ENCODE measurements at regions not wholly inside any gene's neighbourhood (a gene's known extent, or its start where the extent isn't known, plus 50 kb on each side); places are given as distances from the start of the nearest gene placed in this dataset.

DNA sequence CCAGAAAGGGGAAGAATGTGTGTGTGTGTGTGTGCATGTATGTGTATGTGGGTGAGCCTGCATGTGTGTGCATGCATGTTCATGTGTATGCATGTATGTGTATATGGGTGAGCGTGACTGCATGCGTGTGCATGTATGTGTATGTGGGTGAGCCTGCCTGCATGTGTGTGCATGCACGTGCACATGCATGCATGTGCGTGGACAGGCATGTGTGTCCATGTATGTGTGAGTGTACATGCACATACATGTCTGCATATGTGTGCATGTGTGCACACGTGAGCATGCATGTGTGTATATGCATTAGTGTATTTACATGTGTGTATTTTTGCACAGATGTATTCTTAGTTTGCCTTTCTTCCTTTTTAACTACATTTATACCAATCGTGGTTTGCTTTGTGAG is 601.5 kb downstream of the QKI start:
- DNase-seq: no peak

GRCh38 chr6:164015088-164015484 is 600.6 kb downstream of the QKI start:
- no peak for DNase-seq

DNA sequence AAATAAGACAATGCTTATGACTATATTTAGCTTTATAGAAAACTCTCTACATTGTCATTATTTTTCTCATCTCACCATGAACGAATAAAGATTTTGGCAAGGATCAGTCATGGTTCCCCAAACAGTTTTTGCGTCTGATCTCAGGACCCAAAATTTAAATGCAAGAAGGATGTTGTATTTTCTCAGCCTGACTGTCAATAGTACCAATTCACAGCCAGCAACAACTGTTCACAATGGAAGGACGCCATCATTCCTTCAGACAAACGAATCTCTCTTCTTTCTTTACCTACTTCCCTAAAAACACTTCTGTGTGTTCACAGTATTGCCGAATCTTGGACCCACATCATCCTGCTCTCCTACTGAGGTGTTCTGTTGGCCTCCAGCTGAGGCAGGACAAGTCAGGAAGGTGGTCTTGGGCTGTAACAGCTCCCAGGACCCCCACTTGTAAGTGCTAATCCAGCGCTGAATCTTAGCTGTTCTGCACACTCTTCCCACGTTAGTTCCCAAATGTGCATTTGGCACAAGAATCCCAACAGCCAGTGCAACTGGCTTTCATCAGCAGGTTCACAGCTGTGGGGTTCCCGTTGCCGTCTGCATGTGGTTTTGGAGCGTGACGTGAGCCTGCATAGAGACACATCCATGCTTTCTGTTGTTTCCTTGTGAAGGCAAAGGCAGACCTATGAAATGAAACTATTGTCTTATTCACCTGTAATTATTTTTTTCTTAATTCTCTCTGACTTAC is 600.0 kb downstream of the QKI start:
- no peak for DNase-seq

DNA sequence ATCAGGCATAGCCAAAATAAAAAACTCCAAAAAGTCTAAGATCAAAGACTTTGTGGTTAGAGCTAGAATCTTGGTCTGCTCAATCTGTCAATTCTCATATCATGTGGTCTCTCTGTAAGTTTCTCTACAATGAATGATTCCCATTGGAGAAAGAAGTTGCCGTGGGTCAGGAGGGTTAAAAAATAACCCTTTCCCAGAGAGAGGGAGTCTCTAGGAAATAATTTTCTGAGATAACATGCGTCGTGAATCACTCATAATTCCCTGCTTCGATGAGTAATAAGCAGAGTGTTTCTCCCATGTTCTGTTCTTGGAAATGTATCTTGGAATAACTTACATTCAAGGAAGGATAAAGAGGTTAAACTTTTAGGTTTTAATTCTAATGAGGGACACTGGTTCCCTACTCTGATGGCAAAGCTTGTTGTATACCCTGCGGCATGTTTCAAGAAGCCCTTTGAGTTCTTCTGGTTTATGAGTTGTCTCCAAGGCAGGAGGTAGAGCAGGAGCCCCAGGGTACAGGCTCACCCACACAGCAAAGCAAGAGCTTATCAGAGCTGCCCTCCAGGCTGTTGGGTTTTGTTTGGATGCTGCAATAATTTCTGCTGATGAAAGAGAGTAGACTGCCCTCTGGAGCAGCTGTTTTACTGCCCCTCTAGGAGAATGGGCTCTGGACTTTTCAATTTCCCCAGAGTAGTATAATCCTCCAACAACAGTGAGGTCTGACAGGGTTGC is 599.1 kb downstream of the QKI start:
- no peak for DNase-seq

GRCh38 chr6:164011321-164011720 is 596.8 kb downstream of the QKI start:
- no peak for DNase-seq

DNA sequence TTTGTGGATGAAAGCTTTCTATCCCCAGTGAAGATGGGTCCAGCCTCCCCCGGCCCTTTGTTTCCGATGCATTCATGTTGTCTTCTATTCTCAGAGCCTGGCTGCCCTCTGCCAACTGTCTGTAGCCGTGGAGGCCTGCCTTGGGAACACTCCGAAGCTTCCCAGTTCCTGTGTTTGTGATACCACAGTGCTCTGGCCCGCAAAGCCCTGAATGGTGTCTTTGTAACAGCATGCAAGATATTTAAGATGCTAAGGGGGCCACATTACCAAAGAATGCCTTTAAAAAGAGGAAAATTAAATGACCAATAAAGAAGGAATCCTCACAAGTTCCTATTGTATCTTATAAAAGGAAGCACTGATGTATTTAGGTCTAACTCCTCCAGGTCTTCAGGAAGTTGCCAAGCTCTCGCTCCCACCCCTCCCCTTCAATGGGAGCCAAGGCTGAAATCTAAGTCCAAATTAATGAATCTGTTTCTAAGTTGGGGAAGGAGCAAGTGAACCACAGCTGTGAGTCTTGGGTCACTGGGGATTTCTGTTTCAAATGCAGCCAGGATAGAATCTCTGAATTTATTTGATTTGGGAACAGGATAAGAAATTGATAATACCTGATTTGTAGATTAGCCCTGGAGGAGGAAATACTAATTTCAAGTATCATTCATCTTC is 596.1 kb downstream of the QKI start:
- no peak for DNase-seq

GRCh38 chr6:164008902-164009301 is 594.4 kb downstream of the QKI start:
- DNase-seq: no peak

DNA sequence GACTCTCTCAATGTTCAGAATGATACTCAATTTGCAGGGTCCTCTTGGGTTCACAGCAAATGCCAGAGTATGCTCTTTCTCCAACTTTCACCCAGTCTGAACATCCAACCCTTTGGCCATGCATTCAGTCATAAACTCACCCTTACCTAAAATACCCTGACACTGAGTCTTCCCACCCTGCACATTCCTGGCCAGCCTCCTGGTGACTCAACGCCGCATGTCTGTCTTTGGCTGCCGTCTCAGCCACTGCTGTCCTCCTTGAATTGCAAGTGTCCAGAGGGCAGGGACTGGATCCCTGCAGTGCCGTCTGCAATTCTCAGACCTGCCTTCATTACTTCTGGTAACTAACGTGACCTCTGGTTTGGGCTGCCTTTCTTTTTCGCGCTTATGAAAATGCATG is 593.4 kb downstream of the QKI start:
- DNase-seq: no peak

- DNase-seq: no peak
Observed at GRCh38 chr6:164006459-164006858, 591.9 kb downstream of the QKI start.

DNA sequence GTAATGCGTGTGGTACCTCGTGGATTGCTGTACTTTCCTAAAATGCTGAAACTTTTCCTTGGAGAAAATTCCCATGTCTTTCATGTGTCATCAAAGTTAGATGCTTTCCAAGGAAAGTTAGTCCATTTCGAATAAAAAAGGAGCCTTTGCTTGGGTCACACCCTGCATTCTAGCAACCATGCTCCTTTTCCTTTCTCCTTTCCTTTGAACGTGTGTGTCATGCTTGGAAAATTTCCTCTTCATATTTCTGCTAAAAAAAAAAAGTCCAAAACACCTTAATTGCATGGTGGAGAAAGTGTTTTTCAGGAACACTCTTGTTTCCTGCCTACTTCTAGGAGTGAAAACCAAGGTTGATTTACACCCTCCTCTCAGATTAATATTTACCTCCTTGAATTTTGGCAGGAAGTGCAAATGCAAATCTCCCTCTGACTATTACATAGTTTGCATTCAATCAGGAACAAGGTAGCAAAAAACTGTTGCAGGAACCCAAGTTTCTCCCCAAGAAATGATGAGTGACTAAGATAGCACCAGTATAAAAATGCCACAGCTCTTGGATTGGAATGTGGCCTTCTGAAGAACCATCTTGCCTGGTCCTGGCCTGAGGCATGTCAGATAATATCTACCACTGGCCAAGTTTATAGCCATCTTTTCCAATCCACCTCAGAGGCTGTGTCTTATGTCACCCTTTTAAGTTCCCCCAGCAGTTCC is 590.6 kb downstream of the QKI start:
- DNase-seq: no peak

DNA sequence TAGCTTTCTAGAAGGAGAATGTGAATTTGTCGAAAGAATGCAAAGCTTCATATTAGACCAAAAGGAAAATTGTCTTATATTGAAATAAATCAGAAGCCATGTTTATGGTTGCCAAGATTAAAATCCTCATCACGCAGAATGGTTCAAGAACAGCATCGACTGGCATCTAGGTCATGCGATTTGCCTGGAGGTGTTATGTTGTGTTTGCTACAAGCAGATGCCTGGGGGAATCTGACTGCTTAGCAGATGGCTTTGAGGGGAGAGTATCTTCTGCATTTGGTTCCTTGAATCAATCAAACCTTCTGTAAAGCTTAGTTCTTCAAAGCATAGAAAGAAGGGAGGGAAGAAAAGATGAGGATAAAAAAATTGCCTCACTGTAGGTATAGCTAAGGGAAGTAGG is 585.8 kb downstream of the QKI start:
- DNase-seq: no peak

DNA sequence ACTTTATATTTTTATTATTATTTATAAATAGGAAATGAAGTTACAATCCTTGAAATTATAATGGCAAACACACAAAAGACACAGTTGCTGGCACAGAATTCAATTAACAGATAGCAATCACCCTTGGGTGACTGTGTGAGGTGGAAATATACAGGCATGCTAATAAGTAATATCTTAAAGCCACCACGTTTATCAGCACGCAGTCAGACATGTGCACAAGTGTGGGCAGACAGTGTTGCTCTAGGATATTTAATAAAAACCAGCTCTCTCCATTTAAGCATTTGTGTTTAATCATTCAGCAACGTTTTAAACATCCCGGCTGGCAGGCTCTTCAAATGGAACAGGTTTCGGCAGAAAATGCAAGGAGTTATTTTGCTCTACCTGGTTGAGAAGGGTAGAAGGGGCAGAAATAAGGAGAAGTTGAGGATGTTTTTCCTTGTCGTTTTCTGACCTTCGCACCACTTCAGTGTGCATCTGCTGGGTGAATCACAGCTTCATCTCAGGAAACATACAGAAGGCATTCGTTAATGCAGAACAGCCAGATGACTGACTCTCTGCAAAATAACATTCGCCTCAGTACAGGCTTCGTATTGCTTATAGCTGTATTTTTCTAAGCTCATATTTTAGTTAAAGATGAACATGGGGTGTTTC is 585.1 kb downstream of the QKI start:
- no peak for DNase-seq

DNA sequence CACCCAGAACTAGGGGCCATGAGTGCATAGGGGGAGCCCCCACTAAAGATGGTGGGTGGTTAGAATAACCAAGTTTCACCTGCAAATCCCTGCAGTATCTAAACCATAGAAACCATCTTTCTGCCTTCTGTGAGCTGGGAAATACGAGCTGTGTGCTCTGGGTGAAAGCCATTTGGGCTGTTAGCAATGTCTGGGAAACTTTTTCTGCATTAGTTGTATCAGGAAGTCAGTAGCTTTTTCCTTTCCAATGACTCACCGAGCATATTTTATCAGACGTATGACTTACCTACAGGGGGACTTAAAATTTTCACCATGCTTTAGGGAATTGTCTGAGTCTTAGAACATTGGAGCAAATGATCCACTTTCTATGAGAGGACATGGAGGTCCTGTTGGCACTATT is 584.0 kb downstream of the QKI start:
- no peak for DNase-seq

DNA sequence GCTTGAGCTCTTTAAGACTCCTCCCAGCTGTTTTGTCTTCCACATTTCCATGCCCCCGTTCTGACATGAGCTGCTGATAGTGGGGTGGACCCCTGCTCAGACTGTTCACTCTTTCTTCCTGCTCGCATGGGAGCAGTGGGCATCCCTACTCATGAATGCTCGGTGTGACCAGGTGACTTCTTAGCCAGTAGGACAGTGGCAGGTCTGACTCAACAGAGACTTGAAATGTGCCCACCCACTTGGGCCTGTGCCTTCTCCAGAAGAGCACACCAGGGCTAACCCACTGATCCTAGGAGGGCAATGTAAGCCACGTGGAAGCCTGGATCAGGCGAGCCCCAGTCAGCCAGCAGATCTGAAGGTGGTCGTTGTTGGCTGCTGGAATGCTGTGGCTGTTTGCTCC is 582.0 kb downstream of the QKI start:
- DNase-seq: no peak

DNA sequence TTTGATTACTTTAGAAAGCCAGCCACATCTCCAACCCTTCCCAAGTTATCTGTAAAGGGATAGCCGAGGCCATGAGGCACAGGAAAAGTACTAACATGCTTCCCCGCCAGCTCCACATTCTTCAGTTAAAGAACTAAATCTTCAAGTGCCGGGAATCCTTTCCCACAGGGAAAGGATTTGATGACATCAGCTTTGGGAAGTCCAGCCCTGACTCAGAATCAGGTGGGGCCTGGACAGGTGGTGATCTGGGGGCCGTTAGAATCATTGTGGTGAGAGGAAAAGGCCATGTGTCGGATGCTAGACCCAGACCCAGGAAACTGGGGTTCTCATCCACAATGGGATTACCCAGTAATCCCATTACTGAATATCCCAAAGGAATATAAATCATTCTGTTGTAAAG is 580.0 kb downstream of the QKI start:
- DNase-seq: no peak

GRCh38 chr6:163992701-163993100 is 578.2 kb downstream of the QKI start:
- no peak for DNase-seq

DNA sequence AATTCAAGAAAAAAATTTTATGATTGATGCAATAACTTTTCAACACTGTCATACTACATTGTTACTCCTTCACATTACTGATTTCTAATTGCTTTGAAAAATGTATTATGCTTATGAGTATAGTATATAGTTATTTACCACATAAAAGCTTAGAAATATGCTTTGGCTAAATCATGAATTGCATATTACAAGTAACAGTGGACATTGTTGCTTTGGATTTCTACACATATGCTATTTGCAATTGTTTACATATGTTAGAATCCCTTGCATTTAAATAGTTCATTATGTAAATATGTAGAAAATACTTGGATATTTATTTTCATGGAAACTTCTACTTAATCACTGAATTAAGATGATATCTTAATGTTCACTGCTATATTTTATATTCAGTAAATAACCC is 577.5 kb downstream of the QKI start:
- DNase-seq: no peak

GRCh38 chr6:163991321-163991720 is 576.8 kb downstream of the QKI start:
- DNase-seq: no peak

DNA sequence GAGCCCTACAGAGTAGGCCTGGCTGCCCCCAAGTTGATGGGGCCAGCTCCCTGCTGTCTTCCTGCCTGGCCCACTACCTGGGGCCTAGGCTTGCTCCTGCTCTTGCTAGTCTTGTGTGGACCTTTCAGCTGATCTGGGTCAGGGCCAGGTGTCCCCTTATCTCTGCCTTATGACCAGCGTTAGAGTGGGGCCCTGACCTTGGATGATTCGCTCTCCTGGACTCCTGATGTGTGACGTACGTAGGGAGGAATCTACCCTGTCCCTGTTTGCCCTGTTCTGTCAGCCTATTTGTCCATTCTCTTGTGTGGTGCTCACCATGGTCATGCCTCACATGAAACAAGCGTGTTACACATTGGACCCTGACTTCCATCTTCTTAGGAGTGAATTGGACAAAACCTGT is 571.8 kb downstream of the QKI start:
- no peak for DNase-seq

GRCh38 chr6:163985710-163986109 is 571.2 kb downstream of the QKI start:
- DNase-seq: no peak

- no peak for DNase-seq
Observed at GRCh38 chr6:163985040-163985439, 570.5 kb downstream of the QKI start.
